Transverse colon (tissue), 4 donors: ENCODE measurements at regions not wholly inside any gene's neighbourhood (a gene's known extent, or its start where the extent isn't known, plus 50 kb on each side); places are given as distances from the start of the nearest gene placed in this dataset.

Experiments
- DNase-seq: peaks from one replicate; pipeline ENCODE4 v3.0.0-alpha.2; 2019
- H3K27ac ChIP-seq, 4 donors: fragments of 200-600 bp; sonication (generic); 2 replicates each; pipeline ENCODE4 v1.5.1; 2016 to 2018; ENCODE audit warnings: inconsistent platforms in 4 of 4
- H3K27me3 ChIP-seq: fragments of 200-600 bp; sonication (generic); 2 replicates; pipeline ENCODE4 v1.5.1; 2017; ENCODE audit warnings: inconsistent platforms
- H3K36me3 ChIP-seq, 4 donors: fragments of 200-600 bp; sonication (generic); 2 replicates each; pipeline ENCODE4 v1.5.1; 2017 to 2019; ENCODE audit warnings: inconsistent platforms in 4 of 4
- H3K4me1 ChIP-seq, 4 donors: fragments of 200-600 bp; sonication (generic); 2 replicates each; pipeline ENCODE4 v1.5.1; 2017 to 2020; ENCODE audit warnings: inconsistent platforms in 4 of 4
- H3K4me3 ChIP-seq, 4 donors: fragments of 200-600 bp; sonication (generic); 1 replicate in 1 of 4; 2 replicates in 3 of 4; pipeline versions ENCODE4 v1.5.1 to v1.6.1; 2017 to 2019; ENCODE audit warnings: inconsistent platforms in 4 of 4
- H3K9me3 ChIP-seq, 2 donors: fragments of 200-600 bp; sonication (generic); 2 replicates each; pipeline ENCODE4 v1.5.1; 2017 to 2019; ENCODE audit warnings: inconsistent platforms in 2 of 2
- EP300 ChIP-seq: sonication (generic); formaldehyde crosslinking; IDR thresholded peaks from one replicate; pipeline ENCODE4 v1.6.1; 2017; ENCODE audit warnings: antibody characterized with exemption, low read depth
- POLR2A ChIP-seq: fragments of 450-650 bp; IDR thresholded peaks from one replicate; pipeline ENCODE4 v1.6.1; 2016; ENCODE audit warnings: antibody characterized with exemption, mild to moderate bottlenecking, moderate library complexity
- POLR2AphosphoS5 ChIP-seq, 3 donors: sonication (generic); formaldehyde crosslinking; IDR thresholded peaks; one replicate each; pipeline ENCODE4 v1.6.1; 2016; ENCODE audit warnings: antibody characterized with exemption in 3 of 3
- WGBS, 2 donors: methylation state at CpG; one replicate each; pipeline ENCODE4 v1.1.5; 2018; ENCODE audit warnings: low coverage in 1 of 2; 5-methylcytosine and 5-hydroxymethylcytosine counted together
- in situ Hi-C, 4 donors: fragments of 200-750 bp; cut with MboI; loops; one replicate each; pipeline versions ENCODE4 v1.15.0 to v1.15.1; 2017; ENCODE audit warnings: low sequenced_read_pairs in 3 of 4, low pct_ligation_motif_present in 1 of 4, low pct_unique_long_range_greater_than_20kb in 1 of 4
- intact Hi-C: fragments of 100-400 bp; cut with DNase I; formaldehyde crosslinking; loops from one replicate; pipeline ENCODE4 v1.15.1; 2023; ENCODE audit warnings: low total_unique reads
- TF ChIP-seq, protein P1 (sequence below), 5 experiments: fragments of 200-600 bp in 3 of 5; fragments of 450-650 bp in 2 of 5; sonication (generic) in 3 of 5; IDR thresholded peaks; 1 replicate in 2 of 5; 2 replicates in 3 of 5; pipeline ENCODE4 v1.5.1; 2016 to 2017; ENCODE audit warnings: antibody characterized with exemption in 5 of 5, inconsistent platforms in 3 of 5, mild to moderate bottlenecking in 2 of 5, moderate library complexity in 1 of 5

DNA sequence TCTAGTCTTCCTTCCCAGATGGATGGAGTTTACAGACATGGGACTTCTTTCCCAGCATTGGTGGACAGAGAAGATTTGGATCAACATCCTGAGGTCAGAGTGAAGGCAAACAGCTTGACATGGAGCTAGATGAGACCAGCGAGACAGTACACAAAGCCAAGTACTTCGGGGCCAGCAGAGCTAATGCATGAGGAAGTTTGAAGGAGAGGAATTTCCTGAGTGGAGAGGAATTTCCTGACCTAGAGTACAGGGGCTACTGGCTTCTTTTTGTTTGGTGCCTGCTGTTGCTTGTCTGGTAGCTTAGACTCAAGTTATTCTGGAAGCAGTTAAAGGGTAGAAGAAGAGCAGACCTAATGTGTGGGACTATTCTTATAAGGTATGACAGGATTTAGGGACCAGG lies 69.1 kb upstream of the EOLA2 start:
- H3K36me3 ChIP-seq: no peaks in the 10 kb centered on the region
- no peaks in the 10 kb centered on the region for H3K4me1 ChIP-seq
- TF ChIP-seq EP300 (no peak), POLR2A (no peak), POLR2AphosphoS5 (IDR thresholded peaks at IDR 0.05) (no peak)
- TF ChIP-seq, protein P1, sequence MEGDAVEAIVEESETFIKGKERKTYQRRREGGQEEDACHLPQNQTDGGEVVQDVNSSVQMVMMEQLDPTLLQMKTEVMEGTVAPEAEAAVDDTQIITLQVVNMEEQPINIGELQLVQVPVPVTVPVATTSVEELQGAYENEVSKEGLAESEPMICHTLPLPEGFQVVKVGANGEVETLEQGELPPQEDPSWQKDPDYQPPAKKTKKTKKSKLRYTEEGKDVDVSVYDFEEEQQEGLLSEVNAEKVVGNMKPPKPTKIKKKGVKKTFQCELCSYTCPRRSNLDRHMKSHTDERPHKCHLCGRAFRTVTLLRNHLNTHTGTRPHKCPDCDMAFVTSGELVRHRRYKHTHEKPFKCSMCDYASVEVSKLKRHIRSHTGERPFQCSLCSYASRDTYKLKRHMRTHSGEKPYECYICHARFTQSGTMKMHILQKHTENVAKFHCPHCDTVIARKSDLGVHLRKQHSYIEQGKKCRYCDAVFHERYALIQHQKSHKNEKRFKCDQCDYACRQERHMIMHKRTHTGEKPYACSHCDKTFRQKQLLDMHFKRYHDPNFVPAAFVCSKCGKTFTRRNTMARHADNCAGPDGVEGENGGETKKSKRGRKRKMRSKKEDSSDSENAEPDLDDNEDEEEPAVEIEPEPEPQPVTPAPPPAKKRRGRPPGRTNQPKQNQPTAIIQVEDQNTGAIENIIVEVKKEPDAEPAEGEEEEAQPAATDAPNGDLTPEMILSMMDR (IDR thresholded peaks at IDR 0.05): no peak
- WGBS, 2 donors: 65% methylated on average over 2 of the region's 2 CpGs; no CpG with 5 or more reads in 1 of the 2 donors
- no peaks in the 10 kb centered on the region for H3K9me3 ChIP-seq
- no peak overlapping the region for H3K4me3 ChIP-seq
- intact Hi-C loops (no loop called here), in situ Hi-C loops (no loop called here)
- no peak for DNase-seq
- no peaks in the 10 kb centered on the region for H3K27me3 ChIP-seq
- H3K27ac ChIP-seq: no peak overlapping the region

DNA sequence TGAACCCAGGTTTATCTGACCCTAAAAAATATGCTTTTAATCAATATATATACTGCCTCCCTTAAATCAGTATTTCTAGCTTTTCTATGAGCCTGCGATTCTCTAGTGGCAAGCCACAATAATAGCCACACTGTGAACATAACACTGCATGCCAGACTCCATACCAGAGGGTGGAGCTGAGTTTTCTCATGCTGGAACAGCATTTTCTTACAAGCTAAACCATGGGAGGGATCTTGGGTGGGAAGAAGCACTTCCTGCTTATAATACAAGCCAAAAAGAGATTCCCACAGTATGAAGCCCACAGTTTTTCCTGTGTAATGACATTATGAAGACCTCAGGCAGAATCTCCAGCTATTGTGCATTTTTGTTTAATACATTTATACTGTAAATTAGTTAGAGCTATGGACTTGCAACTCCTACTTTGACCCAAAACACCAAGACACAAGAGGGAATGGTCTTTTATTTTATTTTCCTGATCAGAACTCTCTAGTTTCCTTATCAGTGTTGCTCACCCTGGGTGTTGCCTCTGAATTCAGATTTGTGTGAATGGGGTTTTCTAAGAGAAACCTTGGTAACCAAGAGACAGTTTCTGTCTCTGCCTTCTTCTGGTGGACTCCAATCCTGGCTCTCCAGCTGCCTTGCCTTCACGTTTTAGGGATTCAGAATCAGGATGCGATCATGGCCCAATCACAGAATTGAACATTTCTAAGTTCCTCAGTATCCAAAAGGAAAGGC lies 74.5 kb upstream of the EOLA2 start:
- TF ChIP-seq POLR2A (no peak), EP300 (no peak), POLR2AphosphoS5 (IDR thresholded peaks at IDR 0.05) (no peak)
- TF ChIP-seq, protein P1 (IDR thresholded peaks at IDR 0.05): no peak
- Histone ChIP-seq H3K36me3 (no peaks in the 10 kb centered on the region), H3K27ac (no peak overlapping the region), H3K27me3 (no peaks in the 10 kb centered on the region), H3K4me3 (no peak overlapping the region), H3K4me1 (no peaks in the 10 kb centered on the region), H3K9me3 (no peaks in the 10 kb centered on the region)
- no peak for DNase-seq
- in situ Hi-C loops: no loop called here
- WGBS, 2 donors: 82% methylated on average over 3 of the region's 3 CpGs; no CpG with 5 or more reads in 1 of the 2 donors
- intact Hi-C loops: no loop called here

DNA sequence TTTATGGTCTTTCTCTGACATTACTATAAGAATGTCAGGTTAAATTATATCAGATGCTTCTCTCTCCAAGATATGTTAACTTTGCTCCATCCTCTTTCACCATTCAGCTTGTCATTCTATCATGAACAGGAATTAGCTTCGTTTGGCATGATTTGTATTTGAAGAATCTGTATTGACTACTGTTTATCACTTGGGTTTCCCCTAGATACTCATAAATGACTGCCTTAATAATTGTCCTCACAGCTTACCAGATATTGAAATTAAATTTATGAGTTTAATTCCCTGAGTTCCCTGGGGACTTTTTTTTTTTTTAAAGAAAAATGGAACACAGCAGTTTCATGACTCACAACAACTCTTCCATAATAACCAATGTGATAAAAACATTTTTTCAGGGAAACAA lies 76.2 kb upstream of the EOLA2 start:
- Histone ChIP-seq H3K4me1 (no peaks in the 10 kb centered on the region), H3K27me3 (no peaks in the 10 kb centered on the region), H3K27ac (no peak overlapping the region), H3K4me3 (no peak overlapping the region), H3K9me3 (no peaks in the 10 kb centered on the region), H3K36me3 (no peaks in the 10 kb centered on the region)
- TF ChIP-seq POLR2AphosphoS5 (IDR thresholded peaks at IDR 0.05): no peak
- TF ChIP-seq EP300: no peak
- WGBS, 2 donors: 32% methylated on average over 1 of the region's 1 CpG; no CpG with 5 or more reads in 1 of the 2 donors
- in situ Hi-C loops (no loop called here), intact Hi-C loops (no loop called here)
- DNase-seq: no peak

DNA sequence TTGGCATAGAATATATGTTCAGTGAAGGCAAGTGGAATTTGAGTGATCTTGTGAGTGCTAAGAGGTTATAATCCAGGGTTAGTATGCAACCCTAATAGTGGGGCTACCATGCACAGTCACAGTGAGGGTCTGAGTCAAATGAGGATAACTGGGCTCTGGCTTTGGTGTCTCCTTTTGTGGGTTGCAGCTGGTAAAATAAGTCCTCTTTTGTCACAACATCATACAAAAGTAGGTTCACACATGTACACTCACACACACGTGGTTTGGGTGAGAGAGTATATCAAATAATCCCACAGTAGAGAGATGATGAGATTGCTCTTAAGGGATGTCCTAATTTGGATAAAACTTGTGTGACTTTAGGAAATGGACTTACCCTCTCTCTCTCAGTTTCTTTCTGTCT lies 79.6 kb upstream of the EOLA2 start:
- intact Hi-C loops: no loop called here

More for the DNA sequence above, 79.6 kb upstream of the EOLA2 start:
- in situ Hi-C loops: no loop called here
- 52% methylated on average over 1 of the region's 1 CpG; no CpG with 5 or more reads in 1 of the 2 donors for WGBS, 2 donors
- TF ChIP-seq POLR2AphosphoS5 (IDR thresholded peaks at IDR 0.05): no peak
- TF ChIP-seq EP300: no peak
- TF ChIP-seq, protein P1 (IDR thresholded peaks at IDR 0.05): no peak
- TF ChIP-seq POLR2A: no peak
- no peaks in the 10 kb centered on the region for H3K4me1 ChIP-seq
- H3K27me3 ChIP-seq: no peaks in the 10 kb centered on the region
- no peak for DNase-seq
- H3K36me3 ChIP-seq: no peaks in the 10 kb centered on the region
- H3K9me3 ChIP-seq: no peaks in the 10 kb centered on the region
- H3K27ac ChIP-seq: no peak overlapping the region
- no peak overlapping the region for H3K4me3 ChIP-seq
